ENCODE measurements at regions not wholly inside any gene's neighbourhood (a gene's known extent, or its start where the extent isn't known, plus 50 kb on each side); places are given as distances from the start of the nearest gene placed in this dataset.

DNA sequence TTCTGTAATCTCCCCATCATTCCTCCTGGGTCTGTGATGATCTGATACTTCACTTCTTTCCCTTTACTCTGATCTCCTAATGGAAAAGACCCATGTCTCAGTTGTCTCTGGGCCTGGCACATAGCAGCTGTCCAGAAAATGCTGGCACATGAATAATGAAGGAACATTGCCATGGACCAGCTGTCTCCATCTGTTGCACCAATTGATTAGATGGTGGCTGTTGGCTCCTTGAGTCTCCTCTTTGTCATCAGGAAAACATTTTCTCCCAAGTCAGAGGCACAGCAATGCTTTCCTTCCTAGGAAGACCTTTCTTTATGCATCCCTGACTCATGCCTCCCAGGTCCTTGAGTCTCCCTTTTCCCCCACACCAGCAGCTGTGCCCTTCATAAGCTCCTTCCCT lies 286.2 kb upstream of the CXCR4 start:
- TF ChIP-seq, protein P1, sequence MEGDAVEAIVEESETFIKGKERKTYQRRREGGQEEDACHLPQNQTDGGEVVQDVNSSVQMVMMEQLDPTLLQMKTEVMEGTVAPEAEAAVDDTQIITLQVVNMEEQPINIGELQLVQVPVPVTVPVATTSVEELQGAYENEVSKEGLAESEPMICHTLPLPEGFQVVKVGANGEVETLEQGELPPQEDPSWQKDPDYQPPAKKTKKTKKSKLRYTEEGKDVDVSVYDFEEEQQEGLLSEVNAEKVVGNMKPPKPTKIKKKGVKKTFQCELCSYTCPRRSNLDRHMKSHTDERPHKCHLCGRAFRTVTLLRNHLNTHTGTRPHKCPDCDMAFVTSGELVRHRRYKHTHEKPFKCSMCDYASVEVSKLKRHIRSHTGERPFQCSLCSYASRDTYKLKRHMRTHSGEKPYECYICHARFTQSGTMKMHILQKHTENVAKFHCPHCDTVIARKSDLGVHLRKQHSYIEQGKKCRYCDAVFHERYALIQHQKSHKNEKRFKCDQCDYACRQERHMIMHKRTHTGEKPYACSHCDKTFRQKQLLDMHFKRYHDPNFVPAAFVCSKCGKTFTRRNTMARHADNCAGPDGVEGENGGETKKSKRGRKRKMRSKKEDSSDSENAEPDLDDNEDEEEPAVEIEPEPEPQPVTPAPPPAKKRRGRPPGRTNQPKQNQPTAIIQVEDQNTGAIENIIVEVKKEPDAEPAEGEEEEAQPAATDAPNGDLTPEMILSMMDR (IDR thresholded peaks at IDR 0.05; ENCODE audit: borderline replicate concordance, insufficient read depth, low read depth, low read length): no peak
- H3K4me3 ChIP-seq (ENCODE audit: low read depth, low read length): no peak overlapping the region

DNA sequence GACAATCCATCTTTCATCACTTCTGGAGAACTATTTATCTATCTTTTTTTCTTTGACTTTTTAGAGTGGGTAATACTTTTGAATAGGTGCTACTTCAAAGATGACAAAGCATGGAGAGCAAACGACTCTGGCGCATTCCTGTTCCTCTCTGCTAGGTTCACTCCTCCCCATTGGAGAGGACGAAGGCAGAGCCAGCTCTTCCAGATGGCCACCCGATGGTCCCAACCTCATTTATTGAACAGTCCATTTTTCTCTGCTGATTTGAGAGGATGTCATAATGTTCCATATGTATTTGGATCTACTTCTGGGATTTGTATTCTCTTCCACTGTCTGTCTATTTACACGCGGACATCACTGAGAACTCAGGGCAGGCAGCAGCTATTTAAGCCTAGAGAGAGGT lies 284.3 kb upstream of the CXCR4 start:
- TF ChIP-seq, protein P1 (IDR thresholded peaks at IDR 0.05; ENCODE audit: borderline replicate concordance, insufficient read depth, low read depth, low read length): no peak

DNA sequence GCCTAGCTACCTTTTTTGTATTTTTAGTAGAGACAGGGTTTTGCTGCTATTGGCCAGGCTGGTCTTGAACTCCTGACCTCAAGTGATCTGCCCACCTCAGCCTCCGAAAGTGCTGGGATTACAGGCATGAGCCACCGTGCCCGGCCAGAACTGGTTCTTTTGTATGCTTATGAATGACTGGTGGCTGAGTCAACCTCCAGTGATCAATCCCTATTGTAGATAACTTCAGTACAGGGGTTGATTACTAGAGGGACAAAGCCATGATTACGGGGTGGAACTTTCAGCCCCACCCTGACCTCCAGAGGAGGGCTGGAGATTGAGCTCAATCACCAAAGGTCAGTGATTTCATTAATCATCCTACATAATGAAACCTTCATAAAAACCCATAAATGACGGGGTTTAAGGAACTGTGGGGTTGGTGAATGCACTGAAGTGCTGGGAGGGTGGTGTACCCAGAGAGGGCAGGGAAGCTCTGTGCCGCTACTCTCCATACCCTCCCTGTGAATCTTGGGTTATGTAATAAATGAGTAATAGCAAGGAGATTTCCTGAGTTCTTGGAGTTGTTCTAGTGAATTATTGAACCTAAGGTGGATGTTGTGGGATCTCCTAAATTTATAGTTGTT lies 281.8 kb upstream of the CXCR4 start:
- H3K4me3 ChIP-seq (ENCODE audit: low read depth, low read length): no peak overlapping the region
- TF ChIP-seq, protein P1 (IDR thresholded peaks at IDR 0.05; ENCODE audit: borderline replicate concordance, insufficient read depth, low read depth, low read length): no peak

More for the DNA sequence above, 284.3 kb upstream of the CXCR4 start:
- no peak overlapping the region for H3K4me3 ChIP-seq (ENCODE audit: low read depth, low read length)

DNA sequence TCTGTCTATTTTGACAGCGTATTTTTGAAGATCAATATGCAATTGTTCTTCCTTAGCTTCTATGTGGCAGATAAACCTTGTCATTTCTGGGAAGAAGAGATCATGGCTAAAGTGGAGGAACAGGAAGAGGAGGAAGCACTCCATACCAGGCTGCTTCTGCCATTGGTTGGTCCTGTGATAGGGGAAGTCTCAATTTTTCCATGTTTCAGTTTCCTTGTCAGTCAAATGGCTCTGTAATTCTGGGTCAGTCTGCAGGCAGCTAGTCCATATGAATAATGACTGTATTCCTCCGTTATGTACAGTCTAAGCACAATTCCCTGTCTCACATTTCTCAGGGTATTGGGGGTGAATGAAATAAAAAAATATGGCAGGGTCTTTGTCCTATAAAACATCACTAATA lies 277.6 kb upstream of the CXCR4 start:
- TF ChIP-seq, protein P1 (IDR thresholded peaks at IDR 0.05; ENCODE audit: borderline replicate concordance, insufficient read depth, low read depth, low read length): no peak
- H3K4me3 ChIP-seq (ENCODE audit: low read depth, low read length): no peak overlapping the region

DNA sequence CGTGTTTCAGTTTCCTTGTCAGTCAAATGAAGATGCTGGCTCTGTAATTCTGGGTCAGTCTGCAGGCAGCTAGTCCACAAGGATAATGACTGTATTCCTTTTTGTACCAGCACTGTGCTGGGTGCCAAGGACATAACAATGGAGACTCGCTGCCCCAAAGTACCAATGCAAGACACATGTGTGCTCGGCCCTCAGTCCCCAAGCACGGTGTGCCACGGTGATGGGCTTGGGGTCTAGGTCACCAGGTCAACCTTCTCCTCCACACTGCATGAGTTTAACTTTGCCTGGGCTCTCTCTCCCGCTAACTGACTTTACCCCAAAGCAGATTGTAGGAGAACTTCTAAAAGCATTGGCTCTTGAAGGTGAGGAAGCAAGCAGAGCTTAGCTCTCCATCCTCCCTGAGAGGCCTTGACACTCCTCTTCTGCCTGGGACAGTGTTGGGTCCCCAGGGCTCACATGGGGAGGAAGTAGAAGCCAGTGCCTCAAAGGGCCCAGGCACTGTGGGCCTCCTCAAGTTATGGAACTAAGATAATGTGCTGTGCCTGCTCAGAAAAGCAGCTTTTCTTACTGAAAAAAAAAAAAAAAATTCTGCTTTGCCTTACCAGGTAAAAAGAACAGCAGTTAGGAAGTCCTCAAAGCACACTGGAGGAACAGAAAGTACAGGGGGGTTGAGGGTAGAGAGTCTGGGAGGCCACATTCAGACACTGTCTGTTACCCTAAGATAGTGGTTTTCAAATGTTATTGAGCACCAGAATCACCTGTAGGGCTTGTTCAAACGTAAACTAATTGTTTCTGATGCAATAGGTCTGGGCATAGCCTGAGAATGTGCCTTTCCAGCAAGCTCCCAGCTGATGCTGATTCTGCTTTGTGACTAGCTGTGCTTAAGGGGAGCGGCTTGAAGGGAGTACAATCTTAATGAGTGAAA lies 276.4 kb upstream of the CXCR4 start:
- TF ChIP-seq, protein P1 (IDR thresholded peaks at IDR 0.05; ENCODE audit: borderline replicate concordance, insufficient read depth, low read depth, low read length): no peak
- H3K4me3 ChIP-seq (ENCODE audit: low read depth, low read length): no peak overlapping the region

DNA sequence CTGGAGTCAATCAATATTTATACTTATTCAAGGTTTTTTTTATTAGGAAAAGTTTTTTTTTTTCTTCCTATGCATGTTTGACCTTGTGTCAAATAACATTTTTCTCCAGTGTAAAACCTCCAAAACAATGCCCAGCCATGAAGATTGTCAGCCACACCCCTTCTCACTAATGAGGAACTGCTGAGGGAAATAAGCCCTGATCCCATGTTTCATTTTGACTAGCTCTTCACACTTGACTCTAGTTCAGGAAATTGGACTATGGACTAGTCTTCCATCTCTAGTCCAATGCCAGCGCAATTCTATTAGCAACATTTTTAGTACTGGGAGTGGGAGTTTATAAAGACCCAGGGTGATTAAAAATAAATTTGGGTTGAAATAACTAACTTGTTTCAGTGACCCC lies 275.6 kb upstream of the CXCR4 start:
- H3K4me3 ChIP-seq (ENCODE audit: low read depth, low read length): no peak overlapping the region
- TF ChIP-seq, protein P1 (IDR thresholded peaks at IDR 0.05; ENCODE audit: borderline replicate concordance, insufficient read depth, low read depth, low read length): no peak
